ENCODE measurements at regions not wholly inside any gene's neighbourhood (a gene's known extent, or its start where the extent isn't known, plus 50 kb on each side); places are given as distances from the start of the nearest gene placed in this dataset.

DNA sequence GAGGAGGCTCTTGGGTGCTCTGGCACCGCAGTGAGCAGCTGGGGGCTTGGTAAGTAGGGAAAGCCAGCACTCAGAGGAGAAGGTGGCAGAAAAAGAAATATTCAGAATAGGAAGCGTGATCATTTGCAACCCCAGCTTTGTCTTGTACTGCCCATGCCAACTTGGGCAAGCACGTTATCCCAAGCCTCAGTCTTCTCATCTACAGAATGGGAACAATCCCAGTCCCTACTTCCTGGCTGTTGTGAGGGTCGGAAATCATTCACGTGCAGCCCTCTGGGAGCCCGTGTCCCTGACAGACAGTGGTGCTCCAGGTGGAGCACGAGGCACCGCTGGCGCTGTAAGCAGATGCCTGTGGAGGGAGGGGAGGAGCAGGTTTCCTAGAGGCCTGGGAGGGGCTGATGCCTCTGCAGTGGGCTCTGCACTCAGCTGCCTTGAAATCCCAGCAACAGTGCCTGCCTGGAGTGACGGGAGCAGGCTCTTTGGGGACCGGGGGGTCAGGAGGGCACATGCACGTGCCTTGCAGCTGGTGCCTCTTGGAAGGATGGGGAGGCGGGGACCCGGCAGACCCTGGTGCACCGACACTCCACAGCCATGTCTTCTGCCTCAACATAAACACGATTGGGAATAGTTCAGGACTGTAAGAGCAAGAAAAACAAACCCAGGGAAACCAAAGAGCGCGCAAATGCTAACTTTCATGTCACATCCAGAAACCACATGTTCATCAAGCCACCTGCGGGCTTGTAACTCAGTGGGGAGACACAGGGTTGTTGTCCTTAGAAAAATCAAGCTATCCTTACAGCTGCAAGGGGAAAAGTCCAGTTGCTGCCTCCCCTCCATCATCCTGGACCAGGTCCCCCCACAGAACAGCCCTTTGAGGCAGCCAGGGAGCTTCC, 86.5 kb upstream of the DIO3 start:
- Histone ChIP-seq H3K79me2 (ENCODE audit: low read length) (no peaks in the 10 kb centered on the region), H2AFZ (ENCODE audit: low read depth, low read length) (no peak overlapping the region), H3K36me3 (replicated peaks; ENCODE audit: low read depth, low read length) (no peaks in the 10 kb centered on the region), H3K4me3 (ENCODE audit: low read length) (no peak overlapping the region), H3K9me3 (ENCODE audit: insufficient read depth, low read length) (no peaks in the 10 kb centered on the region), H3K9ac (ENCODE audit: low read length) (no peak overlapping the region), H3K27ac (ENCODE audit: low read length) (no peak overlapping the region), H3K27me3 (ENCODE audit: low read depth, low read length) (no peaks in the 10 kb centered on the region), H3K4me1 (ENCODE audit: low read length) (no peaks in the 10 kb centered on the region), H4K20me1 (ENCODE audit: insufficient read depth, low read length) (no peaks in the 10 kb centered on the region), H3K4me2 (ENCODE audit: low read length) (no peak overlapping the region)
- TF ChIP-seq EZH2phosphoT487 (IDR thresholded peaks at IDR 0.05; ENCODE audit: low read depth): no peak
- TF ChIP-seq, protein P1, sequence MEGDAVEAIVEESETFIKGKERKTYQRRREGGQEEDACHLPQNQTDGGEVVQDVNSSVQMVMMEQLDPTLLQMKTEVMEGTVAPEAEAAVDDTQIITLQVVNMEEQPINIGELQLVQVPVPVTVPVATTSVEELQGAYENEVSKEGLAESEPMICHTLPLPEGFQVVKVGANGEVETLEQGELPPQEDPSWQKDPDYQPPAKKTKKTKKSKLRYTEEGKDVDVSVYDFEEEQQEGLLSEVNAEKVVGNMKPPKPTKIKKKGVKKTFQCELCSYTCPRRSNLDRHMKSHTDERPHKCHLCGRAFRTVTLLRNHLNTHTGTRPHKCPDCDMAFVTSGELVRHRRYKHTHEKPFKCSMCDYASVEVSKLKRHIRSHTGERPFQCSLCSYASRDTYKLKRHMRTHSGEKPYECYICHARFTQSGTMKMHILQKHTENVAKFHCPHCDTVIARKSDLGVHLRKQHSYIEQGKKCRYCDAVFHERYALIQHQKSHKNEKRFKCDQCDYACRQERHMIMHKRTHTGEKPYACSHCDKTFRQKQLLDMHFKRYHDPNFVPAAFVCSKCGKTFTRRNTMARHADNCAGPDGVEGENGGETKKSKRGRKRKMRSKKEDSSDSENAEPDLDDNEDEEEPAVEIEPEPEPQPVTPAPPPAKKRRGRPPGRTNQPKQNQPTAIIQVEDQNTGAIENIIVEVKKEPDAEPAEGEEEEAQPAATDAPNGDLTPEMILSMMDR (IDR thresholded peaks at IDR 0.05; ENCODE audit: low read depth, low read length): no peak

DNA sequence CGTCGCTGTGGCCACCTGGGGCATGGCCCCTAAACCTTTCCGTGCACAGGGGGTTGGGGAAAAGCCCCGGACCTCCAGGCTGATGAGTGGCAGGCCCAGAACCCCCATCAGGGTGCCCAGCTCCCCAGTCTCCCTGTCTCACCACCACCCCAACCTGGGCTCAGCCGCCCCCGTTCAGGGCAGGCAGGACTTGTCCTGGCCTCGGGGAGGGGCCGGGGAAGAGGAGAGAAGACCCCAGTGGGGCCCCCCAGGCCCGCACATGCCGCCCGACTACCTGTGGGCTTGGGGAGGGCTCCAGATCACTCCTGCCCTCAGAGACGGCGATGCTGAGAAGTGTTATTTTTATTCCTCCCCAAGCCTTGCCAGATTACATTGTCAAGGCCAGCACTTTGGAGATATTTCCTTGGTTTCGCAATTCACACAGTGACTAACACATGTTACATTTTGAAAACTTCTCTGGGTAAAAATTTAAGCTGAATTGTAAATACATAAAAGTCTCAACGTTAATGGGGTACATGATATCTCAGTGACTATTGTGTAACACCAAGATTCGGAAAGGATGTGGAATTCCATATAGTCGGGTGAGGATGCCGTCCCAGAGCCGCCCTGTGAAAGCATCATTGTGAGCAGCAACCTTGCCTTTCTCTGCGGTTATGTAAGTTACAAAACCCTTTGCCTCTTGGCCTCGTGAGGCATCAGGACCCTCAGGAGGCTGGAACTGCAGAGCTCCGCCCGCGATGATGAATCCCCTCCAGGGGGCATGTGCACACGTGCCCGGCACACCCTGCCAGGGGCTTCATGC, 85.6 kb upstream of the DIO3 start:
- Histone ChIP-seq H3K9me3 (ENCODE audit: insufficient read depth, low read length) (no peaks in the 10 kb centered on the region), H4K20me1 (ENCODE audit: insufficient read depth, low read length) (no peaks in the 10 kb centered on the region), H3K4me2 (ENCODE audit: low read length) (no peak overlapping the region), H3K4me3 (ENCODE audit: low read length) (no peak overlapping the region), H3K27me3 (ENCODE audit: low read depth, low read length) (no peaks in the 10 kb centered on the region), H3K36me3 (replicated peaks; ENCODE audit: low read depth, low read length) (no peaks in the 10 kb centered on the region), H3K27ac (ENCODE audit: low read length) (no peak overlapping the region), H3K79me2 (ENCODE audit: low read length) (no peaks in the 10 kb centered on the region), H3K4me1 (ENCODE audit: low read length) (no peaks in the 10 kb centered on the region), H3K9ac (ENCODE audit: low read length) (no peak overlapping the region), H2AFZ (ENCODE audit: low read depth, low read length) (no peak overlapping the region)
- TF ChIP-seq, protein P1 (IDR thresholded peaks at IDR 0.05; ENCODE audit: low read depth, low read length): no peak
- no peak for TF ChIP-seq EZH2phosphoT487 (IDR thresholded peaks at IDR 0.05; ENCODE audit: low read depth)

DNA sequence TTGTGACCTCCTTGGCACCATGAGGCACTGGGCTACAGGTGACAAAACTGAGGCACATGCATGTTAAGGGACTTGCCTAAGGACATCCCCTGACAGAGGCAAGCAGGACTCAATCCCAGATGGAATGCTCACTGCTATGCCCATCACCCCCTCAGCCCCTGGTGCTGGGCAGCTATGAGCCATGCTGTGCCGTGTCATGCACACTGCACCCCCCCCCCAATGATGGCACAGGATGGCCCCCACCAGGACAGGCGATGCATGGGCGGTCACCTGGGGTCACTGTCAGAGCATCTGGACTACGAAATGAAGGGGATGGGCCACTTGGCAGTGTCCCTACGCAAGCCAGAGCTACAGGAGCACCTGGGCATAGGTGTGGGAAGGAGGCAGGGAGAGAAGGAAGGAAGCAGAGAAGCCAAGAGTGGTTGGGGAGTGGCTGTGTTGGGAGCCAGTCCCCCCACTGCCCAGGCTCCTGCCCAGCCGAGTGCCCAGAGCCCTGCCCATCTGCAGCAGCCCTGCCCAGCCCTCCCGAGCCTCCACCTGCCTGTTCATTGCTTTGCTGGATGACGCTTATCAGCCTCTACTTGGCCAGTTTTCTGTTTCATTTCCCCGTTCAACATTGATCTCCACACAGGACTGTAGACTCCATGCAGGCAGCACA, 84.9 kb upstream of the DIO3 start:
- Histone ChIP-seq H3K27me3 (ENCODE audit: low read depth, low read length) (no peaks in the 10 kb centered on the region), H4K20me1 (ENCODE audit: insufficient read depth, low read length) (no peaks in the 10 kb centered on the region), H3K4me2 (ENCODE audit: low read length) (no peak overlapping the region), H2AFZ (ENCODE audit: low read depth, low read length) (no peak overlapping the region), H3K27ac (ENCODE audit: low read length) (no peak overlapping the region), H3K9me3 (ENCODE audit: insufficient read depth, low read length) (no peaks in the 10 kb centered on the region), H3K4me3 (ENCODE audit: low read length) (no peak overlapping the region), H3K36me3 (replicated peaks; ENCODE audit: low read depth, low read length) (no peaks in the 10 kb centered on the region), H3K79me2 (ENCODE audit: low read length) (no peaks in the 10 kb centered on the region), H3K4me1 (ENCODE audit: low read length) (no peaks in the 10 kb centered on the region), H3K9ac (ENCODE audit: low read length) (no peak overlapping the region)
- TF ChIP-seq EZH2phosphoT487 (IDR thresholded peaks at IDR 0.05; ENCODE audit: low read depth): no peak
- TF ChIP-seq, protein P1 (IDR thresholded peaks at IDR 0.05; ENCODE audit: low read depth, low read length): no peak

Measured in OCI-LY3 (cell line).